ENCODE measurements at regions not wholly inside any gene's neighbourhood (a gene's known extent, or its start where the extent isn't known, plus 50 kb on each side); places are given as distances from the start of the nearest gene placed in this dataset.

DNA sequence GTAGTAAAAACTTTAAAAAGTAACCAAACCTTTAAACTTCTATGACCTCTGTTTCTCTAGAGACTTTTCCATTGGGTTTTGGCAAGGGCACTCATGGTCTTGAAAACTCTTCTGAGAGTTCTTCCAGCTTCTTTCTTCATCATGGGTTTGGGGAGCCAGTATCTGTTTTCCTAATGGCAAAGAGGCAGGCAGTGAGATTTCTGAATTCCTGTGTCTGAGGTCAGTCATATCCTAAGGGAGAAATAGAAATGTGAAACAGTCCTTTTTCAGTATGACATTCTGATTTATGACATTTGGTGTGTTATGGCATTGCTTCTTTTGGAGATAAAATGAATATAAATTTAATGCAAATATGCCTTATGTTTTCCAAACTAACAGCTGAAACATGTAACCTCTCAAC is 518.5 kb upstream of the MARCKS start:
- no peak overlapping the region for H2AFZ ChIP-seq (ENCODE audit: low read depth, low read length)
- dilution Hi-C loops (cut with MboI; ENCODE audit: extremely low pct_ligation_motif_present, low sequenced_read_pairs): no loop called here
- no TSS peak for BruUV-seq (replicated peaks)
- DNase-seq (ENCODE audit: low read depth, low spot score) (no peak), FAIRE-seq (no peak)
- TF ChIP-seq FOS (IDR thresholded peaks at IDR 0.05; ENCODE audit: borderline replicate concordance, insufficient read depth, low read length): no peak
- no peak for TF ChIP-seq JUN (IDR thresholded peaks at IDR 0.05; ENCODE audit: borderline replicate concordance, insufficient read depth, insufficient read length, low read depth)
- TF ChIP-seq CTCF (IDR thresholded peaks at IDR 0.05; ENCODE audit: extremely low read depth in 1 of 2, insufficient read depth in 1 of 2, low read depth in 1 of 2, low read length in 2 of 2): no peak
- no peak for TF ChIP-seq EZH2 (IDR thresholded peaks at IDR 0.05; ENCODE audit: borderline replicate concordance, low read depth, low read length, severe bottlenecking)
- TF ChIP-seq MAX (IDR thresholded peaks at IDR 0.05; ENCODE audit: insufficient read depth, insufficient read length): no peak
- TF ChIP-seq GATA2 (IDR thresholded peaks at IDR 0.05; ENCODE audit: insufficient read depth, insufficient read length, low read depth, low read length): no peak
- no peak for TF ChIP-seq POLR2AphosphoS5 (IDR thresholded peaks at IDR 0.05; ENCODE audit: insufficient read depth, low read depth, low read length)
- no peak for TF ChIP-seq MYC (IDR thresholded peaks at IDR 0.05; ENCODE audit: low read depth, low read length)
- TF ChIP-seq POLR2A (IDR thresholded peaks at IDR 0.05; ENCODE audit: low read depth, low read length): no peak
- H3K79me2 ChIP-seq (ENCODE audit: control insufficient read depth, insufficient read depth, low read length): no peaks in the 10 kb centered on the region
- no peak overlapping the region for H3K27ac ChIP-seq (ENCODE audit: insufficient read depth, low read depth, low read length)
- no peaks in the 10 kb centered on the region for H3K27me3 ChIP-seq (ENCODE audit: control insufficient read depth in 2 of 2, insufficient read depth in 2 of 2, low read length in 2 of 2)
- ChIA-PET CTCF (interaction anchor here (1.2 kb wide), 1 partner anchor 10 kb away, joined by 3 read pairs; no protein-coding TSS in a partner anchor), POLR2A (no interaction called here)
- no peaks in the 10 kb centered on the region for H3K9me1 ChIP-seq (replicated peaks; ENCODE audit: control insufficient read depth, extremely low read depth, insufficient read depth, low read length)
- H3K4me2 ChIP-seq (ENCODE audit: insufficient read depth, low read length): no peak overlapping the region
- no peak overlapping the region for H3K9ac ChIP-seq (replicated peaks; ENCODE audit: extremely low read depth, insufficient read depth, low read length)
- no peaks in the 10 kb centered on the region for H4K20me1 ChIP-seq (replicated peaks; ENCODE audit: control insufficient read depth, extremely low read depth, insufficient read depth, low read length)
- H3K4me1 ChIP-seq (ENCODE audit: control insufficient read depth, extremely low read depth, insufficient read depth, low read length): no peaks in the 10 kb centered on the region
- H3K36me3 ChIP-seq (ENCODE audit: control insufficient read depth in 2 of 2, extremely low read depth in 1 of 2, insufficient read depth in 2 of 2, low read length in 2 of 2): no peaks in the 10 kb centered on the region
- no peak overlapping the region for H3K4me3 ChIP-seq (replicated peaks in 1 of 3; ENCODE audit: insufficient read depth in 1 of 3, low read depth in 1 of 3, low read length in 3 of 3)
- intact Hi-C loops (cut with micrococcal nuclease): no loop called here
- H3K9me3 ChIP-seq (replicated peaks; ENCODE audit: control insufficient read depth, insufficient read depth, low read length): no peaks in the 10 kb centered on the region

Measured in endothelial cell of umbilical vein (primary cell).